ENCODE measurements at regions not wholly inside any gene's neighbourhood (a gene's known extent, or its start where the extent isn't known, plus 50 kb on each side); places are given as distances from the start of the nearest gene placed in this dataset.

GRCh38 chr1:166671627-166672026 lies 167.6 kb upstream of the POGK start:
- Histone ChIP-seq H3T11ph (ENCODE audit: low read length) (no peak overlapping the region), H2BK15ac (ENCODE audit: low read depth, low read length) (no peak overlapping the region), H3K23ac (ENCODE audit: insufficient read length, low read depth, low read length) (no peak overlapping the region), H2BK5ac (ENCODE audit: insufficient read length, low read length) (no peak overlapping the region), H3K9me3 (ENCODE audit: control insufficient read depth, low read depth, low read length) (no peaks in the 10 kb centered on the region), H3K27me3 (ENCODE audit: insufficient read depth, low read length) (no peaks in the 10 kb centered on the region), H3K9ac (ENCODE audit: extremely low read depth, insufficient read length, low read length) (no peak overlapping the region), H2AK5ac (ENCODE audit: insufficient read length, low read length) (no peak overlapping the region), H3K4me1 (ENCODE audit: insufficient read depth, low read length) (no peaks in the 10 kb centered on the region), H4K8ac (replicated peaks; ENCODE audit: insufficient read length, low read depth, low read length) (no peak overlapping the region), H2BK12ac (ENCODE audit: insufficient read length, low read depth, low read length) (no peak overlapping the region), H3K27ac (ENCODE audit: insufficient read length, low read depth, low read length) (no peak overlapping the region), H3K79me2 (ENCODE audit: insufficient read depth, low read length) (no peaks in the 10 kb centered on the region), H4K20me1 (ENCODE audit: control insufficient read depth, insufficient read depth, insufficient read length) (no peaks in the 10 kb centered on the region), H2AFZ (ENCODE audit: low read length) (no peak overlapping the region), H3K4me2 (ENCODE audit: insufficient read depth, insufficient read length, low read length) (no peak overlapping the region), H3K4ac (ENCODE audit: low read depth, low read length) (no peak overlapping the region), H4K91ac (ENCODE audit: insufficient read length, low read depth, low read length) (no peak overlapping the region), H3K23me2 (ENCODE audit: insufficient read length, low read depth, low read length, poor library complexity, severe bottlenecking) (no peaks in the 10 kb centered on the region), H3K79me1 (ENCODE audit: insufficient read depth, low read depth, low read length, poor library complexity, severe bottlenecking) (no peaks in the 10 kb centered on the region), H4K5ac (ENCODE audit: insufficient read length, low read depth, low read length) (no peak overlapping the region), H3K18ac (ENCODE audit: insufficient read length, low read depth, low read length) (no peak overlapping the region), H3K14ac (ENCODE audit: insufficient read depth, low read length) (no peak overlapping the region), H3K56ac (ENCODE audit: insufficient read length, low read depth, low read length) (no peak overlapping the region), H2BK20ac (ENCODE audit: low read depth, low read length, poor library complexity, severe bottlenecking) (no peak overlapping the region), H2BK120ac (ENCODE audit: low read depth, low read length, poor library complexity, severe bottlenecking) (no peak overlapping the region)
- no peaks in the 10 kb centered on the region for H3K4me1 Mint-ChIP-seq
- no peaks in the 10 kb centered on the region for H3K36me3 Mint-ChIP-seq (ENCODE audit: insufficient read depth in 1 of 3, low read depth in 3 of 3)
- H3K27me3 Mint-ChIP-seq (ENCODE audit: low read depth): no peaks in the 10 kb centered on the region
- no peak overlapping the region for H3K27ac Mint-ChIP-seq
- H3K4me3 Mint-ChIP-seq: no peak overlapping the region
- H3K9me3 Mint-ChIP-seq: peaks cover 0 to 2% of the 10 kb centered on the region in 2 experiments; a peak in 1 of 5 replicates
- no peak for DNase-seq
- no CpG with 5 or more reads among the region's 3 CpGs for WGBS (ENCODE audit: extremely low coverage, insufficient read length, low lambda C conversion rate)
- no peak for TF ChIP-seq CTCF (conservative IDR thresholded peaks at IDR 0.05)

Data from H9 (cell line).